Renal pelvis (tissue), 1 donor: ENCODE measurements at regions not wholly inside any gene's neighbourhood (a gene's known extent, or its start where the extent isn't known, plus 50 kb on each side); places are given as distances from the start of the nearest gene placed in this dataset.
"Not testable (repeated sequence)": the region's sequence is repeated elsewhere in the genome, so short reads cannot be mapped to it uniquely, and the experiment has no call there.

ENCODE experiments used
- DNase-seq: peaks from one replicate; pipeline ENCODE4 v3.0.0-alpha.2; 2013

DNA sequence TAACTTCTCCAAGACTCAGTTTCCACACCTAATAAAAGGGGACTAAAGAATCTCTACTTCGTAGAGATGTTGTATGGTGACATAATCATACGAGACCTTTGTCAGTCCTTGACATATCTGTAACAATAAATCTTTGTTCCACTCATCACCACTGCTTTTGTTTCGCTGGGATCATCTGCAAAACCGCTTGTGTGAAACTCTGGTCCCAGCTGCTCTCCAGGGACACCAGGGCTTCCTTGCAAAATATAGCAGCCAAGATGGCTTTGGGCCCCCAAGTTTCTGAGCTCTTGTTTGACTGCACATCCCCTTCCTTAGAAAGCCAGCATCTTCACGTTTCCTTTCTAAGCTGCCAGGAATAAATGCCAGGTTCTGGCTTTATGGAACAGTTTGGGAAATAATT lies 110.5 kb upstream of the RRN3 start:
- DNase-seq = not testable (repeated sequence)

DNA sequence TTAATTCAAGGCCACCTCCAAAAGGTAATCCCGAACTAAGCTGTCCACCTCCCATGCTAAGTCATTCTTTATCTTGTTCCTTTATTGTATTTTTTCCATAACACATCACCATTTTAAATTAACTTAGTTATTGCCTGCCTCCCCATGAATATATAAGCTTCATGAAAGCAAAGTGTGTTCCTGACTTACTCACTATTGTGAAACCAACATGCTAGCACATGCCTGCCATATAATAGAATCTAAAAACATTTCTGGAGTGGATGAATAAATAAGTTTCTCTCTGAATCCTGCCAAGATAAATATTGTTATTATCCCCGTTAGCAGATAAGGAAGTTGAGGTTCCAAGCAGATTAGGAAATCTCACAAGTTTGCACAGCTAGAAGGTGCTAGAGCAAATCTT lies 98.7 kb upstream of the RRN3 start:
- DNase-seq = not testable (repeated sequence)

- DNase-seq = not testable (repeated sequence)
Measured at GRCh38 chr16:15192197-15192596, 98.1 kb upstream of the RRN3 start.

DNA sequence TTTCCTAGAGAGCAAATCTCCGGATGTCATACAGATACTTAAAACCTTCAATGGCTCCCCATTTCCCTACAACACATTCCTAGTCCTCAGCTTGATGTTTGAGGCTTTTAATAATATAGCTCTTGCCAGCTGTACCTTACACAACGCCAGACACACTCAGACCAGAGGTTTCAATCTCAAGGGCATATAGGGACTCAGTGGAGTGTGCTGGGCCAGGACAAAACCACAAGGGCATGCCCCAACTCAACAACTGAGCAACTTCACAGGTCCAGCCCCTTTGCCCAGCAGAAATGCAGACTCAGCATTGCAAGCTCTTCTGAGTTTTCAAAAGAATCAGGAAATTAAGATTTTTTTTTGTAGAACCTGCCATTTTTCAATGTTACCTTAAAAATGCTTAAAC lies 95.4 kb upstream of the RRN3 start:
- DNase-seq = not testable (repeated sequence)
